SK-N-SH treated with all-trans-retinoic acid at 6 μM for 48 hours (cell line): ENCODE measurements at regions not wholly inside any gene's neighbourhood (a gene's known extent, or its start where the extent isn't known, plus 50 kb on each side); places are given as distances from the start of the nearest gene placed in this dataset.

ENCODE experiments used
- ATAC-seq: fragments of 200-7000 bp; cut with Tn5 transposase; 3 replicates; pipeline ENCODE4 v1.9.1; 2020; ENCODE audit warnings: mild to moderate bottlenecking, moderate library complexity
- ARNTL ChIP-seq: fragments of 450-650 bp; formaldehyde crosslinking; IDR thresholded peaks from 2 replicates; pipeline ENCODE4 v1.5.0; 2020; ENCODE audit warnings: low read depth, mild to moderate bottlenecking, moderate library complexity, borderline replicate concordance
- BACH2 ChIP-seq: fragments of 250-450 bp; sonication (Bioruptor Pico); IDR thresholded peaks from 2 replicates; pipeline ENCODE4 v1.9.0; 2021; ENCODE audit warnings: mild to moderate bottlenecking, borderline replicate concordance
- CSDC2 ChIP-seq: fragments of 250-450 bp; sonication (Bioruptor Pico); IDR thresholded peaks from 2 replicates; pipeline ENCODE4 v1.5.0; 2020; ENCODE audit warnings: mild to moderate bottlenecking, moderate library complexity
- CSRNP3 ChIP-seq: fragments of 250-450 bp; sonication (Bioruptor Pico); IDR thresholded peaks from 2 replicates; pipeline ENCODE4 v1.5.1; 2021; ENCODE audit warnings: mild to moderate bottlenecking, moderate library complexity
- ESRRG ChIP-seq: fragments of 250-450 bp; sonication (Bioruptor Pico); IDR thresholded peaks from 2 replicates; pipeline ENCODE4 v1.6.1; 2021; ENCODE audit warnings: mild to moderate bottlenecking
- GLIS3 ChIP-seq: fragments of 250-450 bp; sonication (Bioruptor Pico); IDR thresholded peaks from 2 replicates; pipeline ENCODE4 v1.5.0; 2020; ENCODE audit warnings: mild to moderate bottlenecking, moderate library complexity
- ISL1 ChIP-seq: fragments of 250-450 bp; sonication (Bioruptor Pico); IDR thresholded peaks from 2 replicates; pipeline ENCODE4 v2.1.2; 2022; ENCODE audit warnings: mild to moderate bottlenecking, moderate library complexity
- OSR1 ChIP-seq: fragments of 250-450 bp; sonication (Bioruptor Pico); IDR thresholded peaks from 2 replicates; pipeline ENCODE4 v1.8.0; 2022; ENCODE audit warnings: moderate library complexity, mild to moderate bottlenecking, inconsistent platforms
- PPARA ChIP-seq: fragments of 250-450 bp; sonication (Bioruptor Pico); IDR thresholded peaks from 2 replicates; pipeline ENCODE4 v1.5.0; 2020; ENCODE audit warnings: mild to moderate bottlenecking, borderline replicate concordance
- RARB ChIP-seq: fragments of 250-450 bp; sonication (Bioruptor Pico); IDR thresholded peaks from 2 replicates; pipeline ENCODE4 v1.8.0; 2021; ENCODE audit warnings: mild to moderate bottlenecking, moderate library complexity
- SNAI2 ChIP-seq: fragments of 250-450 bp; sonication (Bioruptor Pico); IDR thresholded peaks from 2 replicates; pipeline ENCODE4 v1.5.0; 2020; ENCODE audit warnings: mild to moderate bottlenecking, moderate library complexity
- TCF4 ChIP-seq: fragments of 250-450 bp; sonication (Bioruptor Pico); IDR thresholded peaks from 2 replicates; pipeline ENCODE4 v1.8.0; 2021; ENCODE audit warnings: mild to moderate bottlenecking, moderate library complexity, borderline replicate concordance
- TOX ChIP-seq: fragments of 250-450 bp; sonication (Bioruptor Pico); IDR thresholded peaks from 2 replicates; pipeline ENCODE4 v1.8.0; 2021; ENCODE audit warnings: mild to moderate bottlenecking, moderate library complexity, borderline replicate concordance
- ZC3H10 ChIP-seq: fragments of 250-450 bp; sonication (Bioruptor Pico); IDR thresholded peaks from 2 replicates; pipeline ENCODE4 v1.5.1; 2021; ENCODE audit warnings: mild to moderate bottlenecking, moderate library complexity
- ZFP30 ChIP-seq: fragments of 450-650 bp; formaldehyde crosslinking; IDR thresholded peaks from 2 replicates; pipeline ENCODE4 v1.5.0; 2022; ENCODE audit warnings: mild to moderate bottlenecking, moderate library complexity
- ZNF565 ChIP-seq: fragments of 450-650 bp; formaldehyde crosslinking; conservative IDR thresholded peaks from 2 replicates; pipeline ENCODE4 v1.5.0; 2020; ENCODE audit warnings: low read depth, mild to moderate bottlenecking, moderate library complexity
- ZNF70 ChIP-seq: fragments of 450-650 bp; formaldehyde crosslinking; IDR thresholded peaks from 2 replicates; pipeline ENCODE4 v1.5.0; 2020; ENCODE audit warnings: mild to moderate bottlenecking, moderate library complexity
- TF ChIP-seq, protein P1 (sequence below): fragments of 250-450 bp; sonication (Bioruptor Pico); IDR thresholded peaks from 2 replicates; pipeline ENCODE4 v1.8.0; 2021; ENCODE audit warnings: low read depth, mild to moderate bottlenecking, moderate library complexity, borderline replicate concordance
- TF ChIP-seq, protein P2 (sequence below): fragments of 250-450 bp; sonication (Bioruptor Pico); IDR thresholded peaks from 2 replicates; pipeline ENCODE4 v1.8.0; 2020; ENCODE audit warnings: mild to moderate bottlenecking, moderate library complexity, borderline replicate concordance
- TF ChIP-seq, protein P3 (sequence below): fragments of 250-450 bp; sonication (Bioruptor Pico); IDR thresholded peaks from 2 replicates; pipeline ENCODE4 v1.5.1; 2020; ENCODE audit warnings: low read depth, mild to moderate bottlenecking, moderate library complexity

GRCh38 chr3:194868831-194869230 lies 183.1 kb downstream of the FAM43A start (continued):
- TF ChIP-seq CSRNP3, result no peak

DNA sequence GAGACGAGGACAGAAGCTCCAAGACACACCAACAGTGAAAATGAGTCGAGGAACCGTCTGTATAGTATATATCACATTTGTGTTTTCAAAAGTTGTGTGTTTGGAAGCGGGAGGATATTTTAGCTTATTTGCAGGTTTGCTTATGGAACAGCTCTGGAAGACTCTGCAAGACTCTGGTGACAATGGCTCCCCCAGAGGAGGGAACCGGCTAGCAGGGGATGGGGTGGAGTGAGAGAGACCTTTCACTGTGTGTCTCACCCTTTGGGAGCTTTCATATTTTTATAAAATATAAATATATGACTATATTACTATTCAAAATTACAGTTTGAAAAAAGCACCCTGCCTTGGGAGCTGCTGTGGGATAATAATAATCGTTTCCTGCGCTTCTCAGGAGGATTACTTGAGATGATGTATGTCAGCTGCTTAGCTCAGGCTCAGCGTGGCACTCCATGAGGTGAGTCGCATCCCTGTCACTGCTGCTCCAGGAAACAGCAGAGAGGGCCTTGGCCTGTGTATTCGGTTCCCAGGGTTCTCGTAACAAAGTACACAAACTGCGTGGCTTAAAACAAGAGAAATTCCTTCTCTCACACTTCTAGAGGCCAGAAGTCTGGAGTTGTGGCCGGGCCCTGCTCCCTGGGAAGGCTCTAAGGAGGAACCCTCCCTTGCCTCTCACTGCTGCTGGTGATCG lies 183.9 kb downstream of the FAM43A start:
- TF ChIP-seq TOX (CRISPR knock-in tag) (no peak), SNAI2 (CRISPR knock-in tag) (no peak), ESRRG (CRISPR knock-in tag) (no peak), GLIS3 (no peak), BACH2 (CRISPR knock-in tag) (no peak), ZC3H10 (CRISPR knock-in tag) (no peak), ISL1 (CRISPR knock-in tag) (no peak), RARB (no peak), CSRNP3 (no peak), ZNF565 (no peak), ZNF70 (CRISPR knock-in tag) (no peak), TCF4 (CRISPR knock-in tag) (no peak), PPARA (CRISPR knock-in tag) (no peak), OSR1 (no peak), ARNTL (CRISPR knock-in tag) (no peak), CSDC2 (no peak), ZFP30 (CRISPR knock-in tag) (no peak)
- TF ChIP-seq, protein P1, sequence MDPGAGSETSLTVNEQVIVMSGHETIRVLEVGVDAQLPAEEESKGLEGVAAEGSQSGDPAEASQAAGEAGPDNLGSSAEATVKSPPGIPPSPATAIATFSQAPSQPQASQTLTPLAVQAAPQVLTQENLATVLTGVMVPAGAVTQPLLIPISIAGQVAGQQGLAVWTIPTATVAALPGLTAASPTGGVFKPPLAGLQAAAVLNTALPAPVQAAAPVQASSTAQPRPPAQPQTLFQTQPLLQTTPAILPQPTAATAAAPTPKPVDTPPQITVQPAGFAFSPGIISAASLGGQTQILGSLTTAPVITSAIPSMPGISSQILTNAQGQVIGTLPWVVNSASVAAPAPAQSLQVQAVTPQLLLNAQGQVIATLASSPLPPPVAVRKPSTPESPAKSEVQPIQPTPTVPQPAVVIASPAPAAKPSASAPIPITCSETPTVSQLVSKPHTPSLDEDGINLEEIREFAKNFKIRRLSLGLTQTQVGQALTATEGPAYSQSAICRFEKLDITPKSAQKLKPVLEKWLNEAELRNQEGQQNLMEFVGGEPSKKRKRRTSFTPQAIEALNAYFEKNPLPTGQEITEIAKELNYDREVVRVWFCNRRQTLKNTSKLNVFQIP (CRISPR knock-in tag), result no peak
- TF ChIP-seq, protein P2, sequence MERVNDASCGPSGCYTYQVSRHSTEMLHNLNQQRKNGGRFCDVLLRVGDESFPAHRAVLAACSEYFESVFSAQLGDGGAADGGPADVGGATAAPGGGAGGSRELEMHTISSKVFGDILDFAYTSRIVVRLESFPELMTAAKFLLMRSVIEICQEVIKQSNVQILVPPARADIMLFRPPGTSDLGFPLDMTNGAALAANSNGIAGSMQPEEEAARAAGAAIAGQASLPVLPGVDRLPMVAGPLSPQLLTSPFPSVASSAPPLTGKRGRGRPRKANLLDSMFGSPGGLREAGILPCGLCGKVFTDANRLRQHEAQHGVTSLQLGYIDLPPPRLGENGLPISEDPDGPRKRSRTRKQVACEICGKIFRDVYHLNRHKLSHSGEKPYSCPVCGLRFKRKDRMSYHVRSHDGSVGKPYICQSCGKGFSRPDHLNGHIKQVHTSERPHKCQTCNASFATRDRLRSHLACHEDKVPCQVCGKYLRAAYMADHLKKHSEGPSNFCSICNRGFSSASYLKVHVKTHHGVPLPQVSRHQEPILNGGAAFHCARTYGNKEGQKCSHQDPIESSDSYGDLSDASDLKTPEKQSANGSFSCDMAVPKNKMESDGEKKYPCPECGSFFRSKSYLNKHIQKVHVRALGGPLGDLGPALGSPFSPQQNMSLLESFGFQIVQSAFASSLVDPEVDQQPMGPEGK (CRISPR knock-in tag), result no peak
- TF ChIP-seq, all 23 proteins: peak for 0
- ATAC-seq, result no peak

GRCh38 chr3:194870394-194871110 lies 184.9 kb downstream of the FAM43A start:
- ATAC-seq, result peak; percentile 5; the same call in 2 of the 3 replicates
- TF ChIP-seq SNAI2 (CRISPR knock-in tag), result no peak
- TF ChIP-seq RARB, result no peak
- no peak for TF ChIP-seq ISL1 (CRISPR knock-in tag)
- TF ChIP-seq TCF4 (CRISPR knock-in tag), result no peak

DNA sequence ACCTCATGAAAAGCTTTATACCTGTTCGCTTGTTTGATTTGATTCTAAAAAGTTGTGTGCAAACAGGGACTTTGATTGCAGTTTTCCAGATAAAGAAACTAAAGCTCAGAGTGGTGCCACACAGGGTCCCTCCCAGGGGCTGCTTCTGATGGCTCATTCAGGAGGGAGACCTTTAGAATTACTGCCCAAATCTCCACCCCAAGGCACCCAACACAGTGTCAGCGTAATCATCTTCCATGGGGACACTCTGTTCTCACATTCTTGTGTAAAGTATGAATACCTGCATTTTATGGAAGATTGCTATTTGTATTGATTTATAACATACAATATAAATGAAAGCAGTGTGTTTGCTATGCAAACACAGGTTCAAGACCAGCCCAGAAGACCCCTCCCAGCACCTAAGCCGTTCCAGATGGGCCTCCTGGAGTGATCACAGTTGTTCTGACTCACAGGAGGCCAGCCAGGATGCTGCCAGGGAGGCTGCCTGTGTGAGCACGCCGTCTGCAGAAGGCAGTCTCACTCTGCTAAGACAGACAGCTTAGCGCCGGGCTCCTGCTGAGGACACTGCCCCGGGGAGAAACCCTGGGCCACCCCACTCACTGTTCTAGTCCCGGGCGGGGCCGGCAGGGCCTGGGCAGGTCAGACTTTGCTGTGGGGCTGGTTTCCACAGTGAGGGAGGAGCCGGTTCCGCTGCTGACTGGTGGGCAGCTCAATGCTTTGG lies 185.6 kb downstream of the FAM43A start:
- ATAC-seq, result peak; percentile 95
- TF ChIP-seq, protein P3, sequence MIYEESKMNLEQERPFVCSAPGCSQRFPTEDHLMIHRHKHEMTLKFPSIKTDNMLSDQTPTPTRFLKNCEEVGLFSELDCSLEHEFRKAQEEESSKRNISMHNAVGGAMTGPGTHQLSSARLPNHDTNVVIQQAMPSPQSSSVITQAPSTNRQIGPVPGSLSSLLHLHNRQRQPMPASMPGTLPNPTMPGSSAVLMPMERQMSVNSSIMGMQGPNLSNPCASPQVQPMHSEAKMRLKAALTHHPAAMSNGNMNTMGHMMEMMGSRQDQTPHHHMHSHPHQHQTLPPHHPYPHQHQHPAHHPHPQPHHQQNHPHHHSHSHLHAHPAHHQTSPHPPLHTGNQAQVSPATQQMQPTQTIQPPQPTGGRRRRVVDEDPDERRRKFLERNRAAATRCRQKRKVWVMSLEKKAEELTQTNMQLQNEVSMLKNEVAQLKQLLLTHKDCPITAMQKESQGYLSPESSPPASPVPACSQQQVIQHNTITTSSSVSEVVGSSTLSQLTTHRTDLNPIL (CRISPR knock-in tag), result no peak
- TF ChIP-seq ISL1 (CRISPR knock-in tag), result no peak
- no peak for TF ChIP-seq ESRRG (CRISPR knock-in tag)
- peak; percentile 67; the same call in 1 of the 2 replicates for TF ChIP-seq TCF4 (CRISPR knock-in tag)
- TF ChIP-seq, all 23 proteins: peak for 1
